SH-SY5Y (cell line): ENCODE measurements at regions not wholly inside any gene's neighbourhood (a gene's known extent, or its start where the extent isn't known, plus 50 kb on each side); places are given as distances from the start of the nearest gene placed in this dataset.

Experiments used
- GATA2 ChIP-seq: IDR thresholded peaks from 2 replicates; pipeline ENCODE4 v1.6.1; 2011; ENCODE audit warnings: mild to moderate bottlenecking, low read depth, low read length
- GATA3 ChIP-seq: IDR thresholded peaks from 2 replicates; pipeline ENCODE4 v1.6.1; 2011; ENCODE audit warnings: low read depth, mild to moderate bottlenecking, low read length, moderate library complexity

- TF ChIP-seq GATA3, result no peak
- no peak for TF ChIP-seq GATA2
Observed at GRCh38 chr3:178439504-178439903, 96.7 kb upstream of the KCNMB2 start.

GRCh38 chr3:178440043-178440442, 96.2 kb upstream of the KCNMB2 start:
- no peak for TF ChIP-seq GATA3
- no peak for TF ChIP-seq GATA2

GRCh38 chr3:178443634-178444033, 92.6 kb upstream of the KCNMB2 start:
- TF ChIP-seq GATA3, result no peak
- no peak for TF ChIP-seq GATA2

- no peak for TF ChIP-seq GATA2
- no peak for TF ChIP-seq GATA3
Observed at GRCh38 chr3:178445139-178445538, 91.1 kb upstream of the KCNMB2 start.

GRCh38 chr3:178446059-178446458, 90.2 kb upstream of the KCNMB2 start:
- TF ChIP-seq GATA3 (no peak), GATA2 (no peak)

GRCh38 chr3:178450476-178450875, 85.8 kb upstream of the KCNMB2 start:
- TF ChIP-seq GATA2 (no peak), GATA3 (no peak)

- TF ChIP-seq GATA3, result no peak
- no peak for TF ChIP-seq GATA2
Observed at GRCh38 chr3:178451799-178452198, 84.4 kb upstream of the KCNMB2 start.

- no peak for TF ChIP-seq GATA3
Observed at GRCh38 chr3:178454726-178455125, 81.5 kb upstream of the KCNMB2 start.

- TF ChIP-seq GATA3 (no peak), GATA2 (no peak)
Observed at GRCh38 chr3:178455226-178455625, 81.0 kb upstream of the KCNMB2 start.

- TF ChIP-seq GATA3, result no peak
- TF ChIP-seq GATA2, result no peak
Observed at GRCh38 chr3:178455946-178456345, 80.3 kb upstream of the KCNMB2 start.

GRCh38 chr3:178456621-178457285, 79.5 kb upstream of the KCNMB2 start:
- TF ChIP-seq GATA3 (no peak), GATA2 (no peak)

- TF ChIP-seq GATA3 (no peak), GATA2 (no peak)
Observed at GRCh38 chr3:178457511-178457910, 78.7 kb upstream of the KCNMB2 start.

GRCh38 chr3:178458313-178459037, 77.8 kb upstream of the KCNMB2 start:
- TF ChIP-seq GATA3, result no peak

GRCh38 chr3:178459038-178459410, 77.2 kb upstream of the KCNMB2 start:
- TF ChIP-seq GATA2 (no peak), GATA3 (no peak)
